ENCODE measurements at regions not wholly inside any gene's neighbourhood (a gene's known extent, or its start where the extent isn't known, plus 50 kb on each side); places are given as distances from the start of the nearest gene placed in this dataset.
"Not testable (repeated sequence)": the region's sequence is repeated elsewhere in the genome, so short reads cannot be mapped to it uniquely, and the experiment has no call there.

GRCh38 chr9:72471096-72471495, 50.3 kb upstream of the TMC1 start:
- ATAC-seq (no peak), DNase-seq (ENCODE audit: low spot score in 2 of 2) (no peak)
- no peak overlapping the region for H3K27ac Mint-ChIP-seq
- peaks cover 22% of the 10 kb centered on the region for H3K4me1 Mint-ChIP-seq
- H3K4me3 Mint-ChIP-seq, result no peak overlapping the region
- H3K36me3 Mint-ChIP-seq, result no peaks in the 10 kb centered on the region
- no peaks in the 10 kb centered on the region for H3K9me3 Mint-ChIP-seq

DNA sequence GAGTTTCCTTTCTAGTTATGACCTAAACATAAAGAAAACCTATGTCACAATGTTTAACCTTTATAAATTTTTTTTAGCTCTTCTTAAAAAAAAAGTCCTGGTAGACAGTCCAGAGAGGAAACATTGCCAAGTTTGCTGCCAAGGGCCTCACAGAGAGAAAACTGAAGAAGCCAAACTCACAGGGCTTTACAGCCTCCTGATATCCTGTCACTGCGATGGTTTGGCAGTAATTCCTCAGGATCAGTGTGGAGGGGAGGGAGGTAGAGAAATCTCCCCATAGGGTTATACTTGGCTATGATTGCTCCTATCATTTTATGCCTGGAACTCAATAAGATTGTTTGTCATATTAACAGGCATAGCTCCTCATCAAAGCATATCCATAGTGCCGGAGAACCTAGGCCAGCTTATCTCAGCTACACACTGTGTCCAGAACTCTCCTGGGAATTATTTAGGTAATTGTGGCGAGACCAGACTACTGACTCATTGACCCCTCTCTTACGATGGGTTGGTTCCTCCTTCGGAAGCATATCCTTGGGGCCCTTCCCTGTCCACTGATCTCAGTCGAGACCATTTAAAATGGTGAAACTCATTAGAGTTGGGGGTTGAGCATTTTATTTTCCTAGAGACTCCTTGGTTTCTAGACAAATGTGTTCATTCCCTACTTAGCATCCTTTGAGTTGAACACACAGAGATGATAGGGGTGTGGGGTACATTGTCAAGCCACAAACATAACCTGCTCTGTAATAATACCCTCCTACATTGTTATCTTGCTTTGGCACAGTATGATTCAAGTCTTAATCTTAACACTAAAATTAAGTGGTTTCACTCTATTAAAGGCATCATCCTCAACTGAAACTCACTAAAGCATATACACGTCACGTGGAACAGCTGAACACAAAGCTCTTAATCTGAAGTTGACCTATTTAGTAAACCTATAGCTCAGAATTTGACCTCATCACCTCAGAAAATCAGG, 53.4 kb upstream of the TMC1 start:
- no peaks in the 10 kb centered on the region for H3K36me3 Mint-ChIP-seq
- H3K9me3 Mint-ChIP-seq, result no peaks in the 10 kb centered on the region
- ATAC-seq, result peak; percentile 55
- H3K27ac Mint-ChIP-seq, result no peak overlapping the region
- no peak for DNase-seq (ENCODE audit: low spot score in 2 of 2)
- peaks cover 10% of the 10 kb centered on the region for H3K4me1 Mint-ChIP-seq
- no peak overlapping the region for H3K4me3 Mint-ChIP-seq

- no peaks in the 10 kb centered on the region for H3K9me3 Mint-ChIP-seq
- H3K4me1 Mint-ChIP-seq, result no peaks in the 10 kb centered on the region
- no peak overlapping the region for H3K4me3 Mint-ChIP-seq
- H3K36me3 Mint-ChIP-seq, result no peaks in the 10 kb centered on the region
- no peak overlapping the region for H3K27ac Mint-ChIP-seq
- no peak for DNase-seq (ENCODE audit: low spot score in 2 of 2)
- peak; percentile 45 for ATAC-seq
Measured at GRCh38 chr9:72465593-72465984, 55.8 kb upstream of the TMC1 start.

DNA sequence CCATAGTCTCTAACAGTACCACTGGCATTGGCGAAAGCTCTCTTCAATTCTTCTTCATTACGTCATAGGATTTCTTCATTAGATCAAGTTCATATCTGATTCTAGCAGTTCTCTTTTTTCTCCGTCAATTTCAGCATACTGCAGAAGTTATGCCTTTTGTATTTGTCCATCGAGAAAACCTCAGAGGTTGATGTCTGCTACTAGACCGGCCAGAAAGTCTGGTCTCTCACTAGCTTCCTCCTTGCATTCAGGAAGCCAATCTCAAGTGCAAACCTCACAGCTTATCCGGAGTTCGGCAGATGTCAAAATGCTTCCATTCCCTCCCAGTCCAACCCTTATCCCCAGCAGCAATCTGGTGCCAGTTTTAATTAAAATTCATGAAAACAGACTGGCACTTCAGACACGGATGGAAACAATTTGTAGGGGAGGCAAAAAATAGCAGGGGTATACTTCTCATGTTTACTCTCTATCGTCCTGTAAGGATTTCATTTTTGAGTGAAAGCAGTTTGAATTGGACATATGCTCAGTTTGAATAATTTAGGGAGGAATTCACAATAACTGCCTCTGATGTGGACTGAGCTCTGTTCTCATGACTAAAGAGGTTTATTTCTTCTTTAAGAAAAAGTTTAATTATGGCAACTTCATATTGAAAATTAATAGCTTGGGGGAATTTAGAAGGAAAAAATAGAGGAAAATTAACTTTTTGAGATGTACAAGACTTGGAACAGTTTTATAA, 56.4 kb upstream of the TMC1 start:
- Mint-ChIP-seq H3K27ac (no peak overlapping the region), H3K4me1 (no peaks in the 10 kb centered on the region), H3K36me3 (no peaks in the 10 kb centered on the region), H3K9me3 (no peaks in the 10 kb centered on the region), H3K4me3 (no peak overlapping the region)
- ATAC-seq, result no peak
- no peak for DNase-seq (ENCODE audit: low spot score in 2 of 2)

DNA sequence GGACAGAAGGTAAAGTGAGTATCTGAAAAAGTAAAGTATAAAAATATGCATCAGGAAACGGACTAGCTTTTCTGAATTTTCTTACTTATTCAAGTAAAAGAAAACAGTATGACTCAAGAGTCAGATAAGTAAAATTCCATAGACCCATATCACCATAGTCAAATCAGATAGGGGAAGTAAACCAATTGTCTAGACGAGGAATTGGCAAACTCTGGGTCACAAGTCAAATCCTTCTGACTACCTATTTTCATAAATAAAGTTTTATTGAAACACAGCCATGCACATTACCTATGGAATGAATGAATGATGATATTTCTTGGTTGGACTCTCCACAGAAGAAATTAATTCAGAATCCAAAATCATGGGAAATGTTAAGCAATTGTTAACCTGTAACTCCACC, 59.1 kb upstream of the TMC1 start:
- no peak overlapping the region for H3K4me3 Mint-ChIP-seq
- DNase-seq (ENCODE audit: low spot score in 2 of 2), result no peak
- no peak overlapping the region for H3K27ac Mint-ChIP-seq
- no peaks in the 10 kb centered on the region for H3K9me3 Mint-ChIP-seq
- peaks cover 4% of the 10 kb centered on the region for H3K4me1 Mint-ChIP-seq
- no peak for ATAC-seq
- no peaks in the 10 kb centered on the region for H3K36me3 Mint-ChIP-seq

GRCh38 chr9:72460342-72461312, 60.8 kb upstream of the TMC1 start:
- no peak overlapping the region for H3K27ac Mint-ChIP-seq
- no peaks in the 10 kb centered on the region for H3K36me3 Mint-ChIP-seq
- no peak overlapping the region for H3K4me3 Mint-ChIP-seq
- no peak for DNase-seq (ENCODE audit: low spot score in 2 of 2)
- no peaks in the 10 kb centered on the region for H3K9me3 Mint-ChIP-seq
- no peak for ATAC-seq
- H3K4me1 Mint-ChIP-seq, result peaks cover 4% of the 10 kb centered on the region

GRCh38 chr9:72459308-72459707, 62.1 kb upstream of the TMC1 start:
- Mint-ChIP-seq H3K4me3 (no peak overlapping the region), H3K36me3 (no peaks in the 10 kb centered on the region), H3K9me3 (no peaks in the 10 kb centered on the region), H3K4me1 (peaks cover 4% of the 10 kb centered on the region), H3K27ac (no peak overlapping the region)
- ATAC-seq (no peak), DNase-seq (ENCODE audit: low spot score in 2 of 2) (no peak)

DNA sequence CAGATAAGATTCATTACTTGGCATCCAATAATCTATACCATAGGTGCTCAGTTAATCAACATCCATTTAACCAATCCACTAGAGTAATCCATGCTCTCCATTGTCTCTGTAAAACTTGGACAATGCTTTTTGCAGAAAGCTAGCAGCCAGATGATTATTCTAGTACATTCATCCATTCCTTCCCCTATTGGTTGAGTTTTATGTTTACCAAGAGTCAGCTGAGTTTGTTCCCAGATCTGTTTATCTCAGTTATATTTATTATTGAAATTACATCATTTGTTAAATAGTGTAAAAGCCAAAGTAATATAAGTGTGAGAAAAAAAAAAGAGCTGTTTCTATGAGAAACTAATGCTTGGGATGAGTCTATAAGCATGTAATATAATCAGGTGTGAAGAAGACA, 63.3 kb upstream of the TMC1 start:
- Mint-ChIP-seq H3K9me3 (no peaks in the 10 kb centered on the region), H3K36me3 (no peaks in the 10 kb centered on the region), H3K27ac (no peak overlapping the region), H3K4me1 (peaks cover 4% of the 10 kb centered on the region), H3K4me3 (no peak overlapping the region)
- ATAC-seq (no peak), DNase-seq (ENCODE audit: low spot score in 2 of 2) (no peak)

DNA sequence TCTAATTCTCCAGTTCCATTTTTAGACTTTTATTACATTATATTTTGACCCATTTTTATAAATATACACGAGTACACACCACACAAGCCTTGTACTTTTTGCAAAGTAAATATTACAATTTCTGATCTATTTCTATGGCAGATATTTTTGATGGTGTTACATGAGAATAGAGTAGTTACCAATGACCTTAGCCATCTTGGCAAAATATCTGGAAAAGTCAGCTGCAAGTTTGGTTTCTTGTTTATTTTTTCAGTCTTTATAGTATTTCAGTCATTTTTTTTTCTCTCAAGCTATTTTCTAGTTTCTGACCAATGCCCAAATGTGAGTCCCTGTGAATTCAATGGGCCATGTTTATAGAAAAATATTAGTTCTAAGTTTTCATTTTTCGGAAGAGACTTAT, 64.0 kb upstream of the TMC1 start:
- peaks cover 4% of the 10 kb centered on the region for H3K4me1 Mint-ChIP-seq
- no peaks in the 10 kb centered on the region for H3K9me3 Mint-ChIP-seq
- no peaks in the 10 kb centered on the region for H3K36me3 Mint-ChIP-seq
- H3K4me3 Mint-ChIP-seq, result no peak overlapping the region
- no peak for ATAC-seq
- no peak for DNase-seq (ENCODE audit: low spot score in 2 of 2)
- H3K27ac Mint-ChIP-seq, result no peak overlapping the region

DNA sequence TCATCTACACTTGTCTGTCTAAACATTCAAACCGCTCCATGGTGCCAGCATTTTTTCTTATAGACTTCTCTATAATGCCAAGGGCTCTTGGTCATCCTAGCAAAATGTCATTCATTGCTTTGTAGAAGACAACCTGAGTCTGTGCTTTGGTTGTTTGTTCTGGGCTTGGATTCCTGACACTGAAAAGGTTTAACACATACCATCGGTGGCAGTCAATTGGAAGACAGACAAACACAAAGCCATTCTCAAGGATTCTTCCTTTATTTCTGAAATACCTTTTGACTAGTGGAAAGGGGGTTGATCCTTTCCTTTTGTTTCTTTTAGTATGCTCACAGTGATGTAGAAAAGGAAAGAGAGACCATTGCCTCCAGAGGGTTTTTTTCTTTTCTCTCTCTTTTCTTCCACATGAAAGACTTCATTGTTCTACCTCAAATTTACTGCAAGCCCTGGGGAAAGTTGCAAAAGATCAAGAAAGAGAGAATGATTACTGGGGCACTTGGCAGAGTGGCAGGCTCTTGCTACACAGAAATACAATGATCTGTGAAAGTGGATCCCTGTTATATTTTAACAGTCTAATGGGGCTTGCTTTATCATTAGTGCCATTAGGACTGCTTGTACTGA, 66.4 kb upstream of the TMC1 start:
- Mint-ChIP-seq H3K27ac (no peak overlapping the region), H3K36me3 (no peaks in the 10 kb centered on the region), H3K4me1 (peaks cover 4% of the 10 kb centered on the region), H3K4me3 (no peak overlapping the region), H3K9me3 (no peaks in the 10 kb centered on the region)
- DNase-seq (ENCODE audit: low spot score in 2 of 2) (no peak), ATAC-seq (no peak)

DNA sequence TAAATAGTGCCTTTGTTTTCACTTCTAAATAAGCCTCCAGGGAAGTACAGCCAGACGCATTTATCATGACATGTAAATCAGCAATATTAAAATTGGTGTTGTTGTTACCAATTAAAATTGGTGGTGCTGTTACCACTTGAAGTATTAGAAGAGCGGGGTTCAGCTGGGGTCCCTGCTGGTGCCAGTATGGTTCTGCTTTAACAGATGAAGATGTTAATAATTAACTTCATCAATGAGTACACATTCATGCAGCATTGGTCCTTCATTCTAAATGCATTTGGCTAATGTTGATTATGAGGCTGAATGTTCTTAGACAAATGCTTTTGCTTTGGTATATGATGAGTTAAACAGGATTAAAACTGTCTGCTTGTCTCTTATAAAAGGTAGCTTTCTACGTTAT, 67.6 kb upstream of the TMC1 start:
- Mint-ChIP-seq H3K4me1 (peaks cover 4% of the 10 kb centered on the region), H3K4me3 (no peak overlapping the region), H3K27ac (no peak overlapping the region), H3K9me3 (no peaks in the 10 kb centered on the region), H3K36me3 (no peaks in the 10 kb centered on the region)
- DNase-seq (ENCODE audit: low spot score in 2 of 2), result no peak
- no peak for ATAC-seq

DNA sequence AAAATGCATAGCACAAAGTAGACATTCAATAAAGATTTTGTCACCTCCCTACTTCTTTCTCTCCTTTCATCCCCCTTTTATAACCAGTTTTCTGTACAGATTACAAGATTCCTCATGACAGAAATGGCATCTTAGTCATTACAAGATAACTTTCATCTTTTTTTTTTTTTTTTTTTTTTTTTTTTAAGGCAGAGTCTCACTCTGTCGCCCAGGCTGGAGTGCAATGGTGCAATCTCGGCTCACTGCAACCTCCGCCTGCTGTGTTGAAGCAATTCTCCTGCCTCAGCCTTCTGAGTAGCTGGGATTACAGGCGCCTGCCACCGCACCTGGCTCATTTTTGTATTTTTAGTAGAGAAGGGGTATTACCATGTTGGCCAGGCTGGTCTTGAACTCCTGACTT, 75.2 kb upstream of the TMC1 start:
- not testable (repeated sequence) for H3K27ac Mint-ChIP-seq; ATAC-seq; H3K9me3 Mint-ChIP-seq; H3K4me3 Mint-ChIP-seq; DNase-seq (ENCODE audit: low spot score in 2 of 2)
- H3K4me1 Mint-ChIP-seq, result peaks cover 34% of the 10 kb centered on the region
- H3K36me3 Mint-ChIP-seq, result peaks cover 20% of the 10 kb centered on the region

DNA sequence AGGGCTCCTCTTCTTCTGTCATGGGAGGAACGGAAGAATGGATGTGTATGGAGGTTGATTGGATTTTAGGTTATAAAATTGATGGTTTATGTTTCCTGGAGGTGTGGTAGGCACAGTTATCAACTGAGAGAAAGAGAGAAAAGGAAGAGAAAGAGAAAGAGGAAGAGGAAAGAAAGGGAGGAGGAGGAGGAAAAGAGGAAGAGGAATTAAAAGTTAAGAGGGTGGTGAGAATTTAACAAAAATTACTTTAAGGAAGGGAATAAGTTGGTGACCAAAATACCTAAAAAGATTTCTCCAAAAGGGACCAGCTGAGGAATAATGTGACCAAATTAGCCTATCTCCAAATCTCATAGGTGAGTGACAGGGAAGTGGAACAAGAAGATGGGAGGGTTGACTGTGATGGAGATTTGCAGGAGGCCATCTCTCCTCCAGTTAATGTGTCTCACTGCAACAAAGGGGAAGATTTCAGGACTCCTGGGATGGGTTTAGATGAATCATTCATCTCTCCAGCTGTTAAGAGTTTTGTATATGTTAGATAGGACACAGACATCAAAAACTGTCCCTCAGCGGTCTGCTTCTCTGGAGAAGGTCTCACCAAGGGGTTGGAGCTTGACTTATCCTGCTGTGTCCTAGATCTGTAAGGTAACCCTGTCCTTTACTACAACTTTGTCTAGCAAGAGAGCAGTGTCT, 76.0 kb upstream of the TMC1 start:
- peak overlapping the region; percentile 1 for H3K27ac Mint-ChIP-seq
- no peak for ATAC-seq
- no peak overlapping the region for H3K4me3 Mint-ChIP-seq
- H3K36me3 Mint-ChIP-seq, result peaks cover 20% of the 10 kb centered on the region
- peaks cover 3% of the 10 kb centered on the region for H3K9me3 Mint-ChIP-seq
- peaks cover 34% of the 10 kb centered on the region for H3K4me1 Mint-ChIP-seq
- no peak for DNase-seq (ENCODE audit: low spot score in 2 of 2)

DNA sequence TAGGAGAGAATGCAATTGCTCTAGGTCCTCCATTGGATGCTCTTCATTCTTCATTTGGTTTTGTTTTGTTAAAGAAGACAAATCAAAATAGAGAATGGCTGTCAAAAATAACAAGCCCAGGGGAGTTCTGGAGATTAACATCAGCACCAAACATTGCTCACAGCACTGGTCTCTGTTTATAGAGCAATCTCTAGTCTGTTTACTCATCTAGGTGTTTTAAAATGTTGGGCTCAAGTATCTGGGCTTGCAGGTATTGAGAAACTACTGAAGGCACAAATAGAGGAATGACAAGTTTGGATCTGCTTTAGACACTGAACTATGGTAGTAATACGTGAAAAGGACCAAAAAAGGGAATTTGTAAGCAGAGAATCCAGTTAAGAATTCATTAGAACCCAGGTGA, 77.0 kb upstream of the TMC1 start:
- Mint-ChIP-seq H3K27ac (peak overlapping the region; percentile 89), H3K9me3 (peaks cover 3% of the 10 kb centered on the region)

More for the DNA sequence above, 77.0 kb upstream of the TMC1 start:
- Mint-ChIP-seq H3K4me3 (peak overlapping the region; percentile 40), H3K4me1 (peaks cover 40% of the 10 kb centered on the region), H3K36me3 (peaks cover 20% of the 10 kb centered on the region)
- DNase-seq (ENCODE audit: low spot score in 2 of 2), result no peak
- peak; percentile 2 for ATAC-seq
